KOPT-K1 (cell line): ENCODE measurements at regions not wholly inside any gene's neighbourhood (a gene's known extent, or its start where the extent isn't known, plus 50 kb on each side); places are given as distances from the start of the nearest gene placed in this dataset.

Source experiments
- H3K27ac ChIP-seq: fragments of 200-600 bp; sonication (generic); 2 replicates; pipeline ENCODE4 v1.5.1; 2016; ENCODE audit warnings: antibody characterized with exemption, mild to moderate bottlenecking, low read depth, low read length; ENCODE audit not compliant: poor library complexity, severe bottlenecking
- H3K36me3 ChIP-seq: fragments of 200-600 bp; sonication (generic); 2 replicates; pipeline ENCODE4 v1.5.1; 2017; ENCODE audit warnings: antibody characterized with exemption, mild to moderate bottlenecking, low read length, moderate library complexity; ENCODE audit not compliant: insufficient read depth
- H3K9me3 ChIP-seq: fragments of 200-600 bp; sonication (generic); 2 replicates; pipeline ENCODE4 v1.5.1; 2017; ENCODE audit warnings: antibody characterized with exemption, low read length, mild to moderate bottlenecking; ENCODE audit not compliant: insufficient read depth, poor library complexity, severe bottlenecking

DNA sequence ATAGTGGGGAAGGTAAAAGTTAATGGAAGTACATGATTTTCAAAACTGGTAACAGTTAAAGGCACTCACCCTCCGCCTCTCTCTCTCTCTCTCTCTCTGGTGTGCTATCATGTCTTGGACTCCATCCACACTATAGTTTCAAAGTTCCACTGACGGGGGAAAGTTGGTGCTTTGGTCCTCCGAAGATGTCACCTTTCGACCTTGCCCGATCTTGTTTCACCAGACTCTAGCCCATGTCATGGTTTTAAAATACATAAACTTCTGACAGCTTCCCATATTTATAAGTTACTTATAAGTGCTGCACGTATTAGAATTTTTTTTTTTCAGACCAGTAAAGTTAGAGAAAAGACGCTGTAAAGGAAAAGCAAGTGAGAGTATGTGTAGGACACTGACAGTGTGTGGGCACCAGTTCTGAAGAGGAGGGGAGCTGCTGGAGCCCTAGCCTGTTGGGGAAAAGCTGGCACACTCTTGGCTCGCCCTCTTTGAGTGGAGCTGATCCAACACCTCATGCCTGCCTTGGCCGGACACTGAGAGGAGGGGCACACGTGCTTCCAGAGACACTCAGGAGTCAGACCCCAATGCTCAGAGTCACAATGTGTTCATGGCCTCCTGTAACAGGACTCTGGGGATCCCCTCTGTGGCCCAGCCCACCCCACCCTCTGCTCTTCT lies 200.5 kb upstream of the TPM1 start:
- Histone ChIP-seq H3K9me3 (no peaks in the 10 kb centered on the region), H3K36me3 (no peaks in the 10 kb centered on the region), H3K27ac (no peak overlapping the region)

DNA sequence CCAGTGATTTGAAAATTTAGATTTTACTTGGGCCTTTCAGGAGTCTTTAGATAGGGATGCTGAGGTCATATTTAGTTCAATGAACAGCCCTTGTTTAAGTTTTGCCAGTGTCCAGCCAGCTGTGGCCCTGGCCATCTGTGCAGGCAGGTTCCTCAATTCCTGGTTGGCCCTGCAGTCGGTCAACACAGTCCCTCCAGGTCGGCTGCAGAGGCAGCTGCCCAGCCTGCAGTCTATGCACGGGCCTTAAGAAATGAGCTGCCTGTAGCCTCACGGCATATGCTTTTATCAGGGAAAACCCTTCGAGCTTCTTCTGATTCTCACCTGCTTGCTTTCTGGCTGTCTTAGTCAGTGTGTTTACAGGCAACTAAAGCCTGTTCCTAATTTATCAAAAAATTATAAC lies 199.2 kb upstream of the TPM1 start:
- no peak overlapping the region for H3K27ac ChIP-seq

GRCh38 chr15:62844564-62845240 lies 197.8 kb upstream of the TPM1 start:
- no peak overlapping the region for H3K27ac ChIP-seq
- no peaks in the 10 kb centered on the region for H3K36me3 ChIP-seq
- H3K9me3 ChIP-seq: no peaks in the 10 kb centered on the region

More for the DNA sequence above, 199.2 kb upstream of the TPM1 start:
- H3K9me3 ChIP-seq: no peaks in the 10 kb centered on the region
- H3K36me3 ChIP-seq: no peaks in the 10 kb centered on the region

GRCh38 chr15:62845241-62846126 lies 197.1 kb upstream of the TPM1 start:
- Histone ChIP-seq H3K27ac (no peak overlapping the region), H3K9me3 (no peaks in the 10 kb centered on the region), H3K36me3 (no peaks in the 10 kb centered on the region)

GRCh38 chr15:62846131-62846804 lies 196.3 kb upstream of the TPM1 start:
- Histone ChIP-seq H3K27ac (no peak overlapping the region), H3K36me3 (no peaks in the 10 kb centered on the region)

DNA sequence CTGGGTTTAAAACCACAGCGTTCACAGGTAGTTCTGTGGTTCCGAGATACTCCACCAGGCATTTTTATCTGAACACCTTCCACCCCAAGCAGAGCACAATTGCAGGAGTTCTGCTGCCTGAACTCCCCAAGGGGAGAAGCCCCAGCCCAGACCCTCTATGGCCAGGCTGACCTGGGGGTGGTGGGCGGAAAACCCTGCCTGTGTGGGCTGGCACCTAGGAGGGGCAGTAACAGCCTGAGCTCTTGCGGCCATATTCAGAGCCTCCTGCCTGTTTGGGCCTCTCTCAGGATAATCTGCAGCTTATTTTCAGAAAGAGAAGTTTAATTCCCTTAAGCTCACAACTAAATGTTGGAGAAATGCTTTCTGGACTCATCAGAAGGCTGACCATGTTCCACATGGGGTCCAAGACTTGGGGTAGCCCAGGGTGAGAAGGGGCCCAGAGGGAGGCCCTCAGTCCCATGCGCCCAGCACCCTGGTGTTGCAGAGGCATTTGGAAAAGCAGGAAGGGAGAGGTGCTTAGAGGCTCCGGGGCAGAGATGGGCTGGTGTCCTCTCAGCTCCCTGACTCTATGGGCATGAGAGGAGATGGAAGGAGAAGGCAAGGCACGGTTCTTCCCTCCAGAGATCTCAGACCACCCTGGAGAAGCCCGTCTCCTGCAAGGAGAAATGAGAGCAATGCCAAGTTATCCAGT lies 195.6 kb upstream of the TPM1 start:
- Histone ChIP-seq H3K27ac (no peak overlapping the region), H3K36me3 (no peaks in the 10 kb centered on the region), H3K9me3 (no peaks in the 10 kb centered on the region)

More at GRCh38 chr15:62846131-62846804, 196.3 kb upstream of the TPM1 start:
- no peaks in the 10 kb centered on the region for H3K9me3 ChIP-seq

GRCh38 chr15:62847900-62848489 lies 194.6 kb upstream of the TPM1 start:
- no peaks in the 10 kb centered on the region for H3K9me3 ChIP-seq
- H3K27ac ChIP-seq: no peak overlapping the region
- no peaks in the 10 kb centered on the region for H3K36me3 ChIP-seq

GRCh38 chr15:62848632-62849050 lies 193.9 kb upstream of the TPM1 start:
- H3K9me3 ChIP-seq: no peaks in the 10 kb centered on the region
- H3K36me3 ChIP-seq: no peaks in the 10 kb centered on the region
- no peak overlapping the region for H3K27ac ChIP-seq

DNA sequence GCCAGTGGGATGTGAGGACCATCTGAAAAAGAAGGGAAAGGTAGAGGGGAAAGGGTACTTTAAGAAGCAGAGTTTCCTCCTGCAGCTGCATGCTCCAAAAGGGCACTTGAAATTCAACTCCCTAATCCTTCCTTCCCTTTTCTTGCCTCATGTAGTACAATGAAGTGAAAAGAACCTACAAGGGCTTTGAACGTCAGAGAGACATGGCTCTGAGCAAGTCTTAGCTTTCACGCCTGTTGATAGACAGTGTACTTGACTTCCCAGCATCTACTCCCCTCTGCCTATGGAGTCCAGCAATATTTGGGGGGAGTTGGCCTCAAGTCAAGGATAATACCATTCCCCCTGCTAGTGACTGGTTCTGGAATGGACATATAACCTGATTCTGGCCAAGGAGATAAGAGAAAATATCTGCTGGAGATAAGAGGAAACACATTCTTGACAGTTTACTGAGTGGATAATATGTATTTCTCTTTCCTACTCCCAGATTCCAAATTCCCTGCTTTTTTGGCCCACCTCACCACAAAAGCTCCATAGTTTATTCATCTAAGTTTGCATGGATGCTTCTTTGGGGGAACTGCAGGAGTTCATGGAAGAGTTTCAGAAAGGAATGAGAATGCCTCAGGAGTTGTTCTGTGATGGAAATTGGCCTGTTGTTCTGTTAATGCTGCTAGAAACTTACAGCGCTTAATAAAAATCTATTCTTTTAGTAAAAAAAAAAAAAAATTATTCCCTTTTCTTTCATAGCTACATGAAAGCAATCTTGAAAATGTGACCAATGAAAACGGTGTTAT lies 193.0 kb upstream of the TPM1 start:
- Histone ChIP-seq H3K27ac (no peak overlapping the region), H3K9me3 (no peaks in the 10 kb centered on the region), H3K36me3 (no peaks in the 10 kb centered on the region)

- no peak overlapping the region for H3K27ac ChIP-seq
- no peaks in the 10 kb centered on the region for H3K36me3 ChIP-seq
Observed at GRCh38 chr15:62850318-62850717, 192.2 kb upstream of the TPM1 start.

DNA sequence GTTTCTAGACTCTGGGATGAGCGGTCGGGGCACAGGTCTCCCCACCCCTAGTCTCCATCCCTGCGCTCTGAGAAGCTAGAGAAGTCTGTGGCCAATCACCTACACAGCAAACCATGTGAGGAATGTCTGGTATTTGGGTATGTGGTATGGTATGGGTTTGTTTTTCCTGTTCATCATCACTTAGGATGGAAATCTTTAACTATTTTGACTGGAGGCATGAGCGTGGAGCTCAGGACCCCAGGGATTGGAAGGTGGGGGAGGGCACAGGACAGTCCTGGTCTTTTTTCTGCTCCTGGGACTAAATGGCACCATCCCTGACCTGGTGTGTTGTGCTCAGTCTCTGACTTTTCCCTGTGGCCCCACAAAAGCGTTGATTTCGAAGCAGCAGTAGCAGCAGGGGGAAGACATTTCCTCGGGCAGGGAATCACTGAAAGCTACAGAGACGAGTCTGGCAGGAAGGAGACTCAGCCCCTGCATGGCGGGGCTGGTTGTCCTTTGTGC lies 191.7 kb upstream of the TPM1 start:
- Histone ChIP-seq H3K9me3 (no peaks in the 10 kb centered on the region), H3K27ac (no peak overlapping the region), H3K36me3 (no peaks in the 10 kb centered on the region)

More at GRCh38 chr15:62850318-62850717, 192.2 kb upstream of the TPM1 start:
- H3K9me3 ChIP-seq: no peaks in the 10 kb centered on the region

DNA sequence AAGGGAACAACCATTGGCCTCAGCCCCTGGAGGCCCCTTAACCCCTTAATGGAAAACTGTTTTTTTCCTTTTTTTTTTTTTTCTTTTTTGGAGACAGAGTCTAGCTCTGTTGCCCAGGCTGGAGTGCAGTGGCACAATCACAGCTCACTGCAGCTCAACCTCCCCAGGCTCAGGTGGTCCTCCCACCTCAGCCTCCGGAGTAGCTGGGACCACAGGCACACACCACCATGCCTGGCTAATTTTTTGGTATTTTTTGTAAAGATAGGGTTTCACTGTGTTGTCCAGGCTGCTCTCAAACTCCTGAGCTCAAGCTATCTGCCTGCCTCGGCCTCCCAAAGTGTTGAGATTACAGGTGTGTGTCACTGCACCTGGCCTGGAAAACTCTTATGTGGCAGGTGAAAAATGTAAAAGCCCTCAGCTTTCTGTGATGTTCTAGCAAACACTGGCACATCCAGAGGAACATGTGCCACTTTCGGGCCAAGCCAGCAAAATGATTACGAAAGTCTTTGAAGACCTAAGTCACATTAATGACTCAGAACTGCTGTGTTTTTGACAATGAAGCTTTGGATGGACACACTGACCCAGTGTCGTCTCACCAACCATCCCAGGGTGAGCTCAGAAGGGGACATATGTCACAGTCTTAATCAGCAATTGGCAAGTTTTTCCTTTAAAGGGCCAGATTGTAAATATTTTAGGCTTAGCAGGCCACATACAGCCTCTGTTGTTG lies 189.3 kb upstream of the TPM1 start:
- Histone ChIP-seq H3K27ac (no peak overlapping the region), H3K9me3 (no peaks in the 10 kb centered on the region), H3K36me3 (no peaks in the 10 kb centered on the region)

DNA sequence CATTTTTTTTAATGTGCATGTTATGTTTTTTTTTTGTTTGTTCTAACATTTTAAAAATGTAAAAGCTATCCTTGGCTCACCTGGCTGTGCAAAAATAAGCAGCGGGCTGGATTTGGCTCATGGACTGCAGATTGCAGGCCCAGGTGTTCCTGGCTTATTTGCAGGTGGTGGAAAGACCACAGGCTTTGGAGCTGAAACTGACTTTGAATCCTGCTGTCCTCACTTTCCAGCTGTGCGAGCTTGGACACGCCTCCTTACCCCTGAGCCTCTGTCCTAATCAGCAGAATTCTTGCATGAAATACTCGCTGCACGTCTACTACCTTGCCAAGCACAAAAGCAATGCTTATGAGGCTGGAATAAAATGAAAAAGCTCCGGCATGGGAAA lies 188.7 kb upstream of the TPM1 start:
- Histone ChIP-seq H3K36me3 (no peaks in the 10 kb centered on the region), H3K27ac (no peak overlapping the region)

More for the DNA sequence above, 188.7 kb upstream of the TPM1 start:
- H3K9me3 ChIP-seq: no peaks in the 10 kb centered on the region
